Uterus (tissue), 3 donors: ENCODE measurements at regions not wholly inside any gene's neighbourhood (a gene's known extent, or its start where the extent isn't known, plus 50 kb on each side); places are given as distances from the start of the nearest gene placed in this dataset.
"Not testable (repeated sequence)": the region's sequence is repeated elsewhere in the genome, so short reads cannot be mapped to it uniquely, and the experiment has no call there.

Source experiments
- DNase-seq, 2 donors: peaks; one replicate each; pipeline ENCODE4 v3.0.0-alpha.2; 2019 to 2020
- H3K27ac ChIP-seq, 2 donors: fragments of 200-600 bp; sonication (generic); 1 replicate in 1 of 2; 2 replicates in 1 of 2; pipeline ENCODE4 v1.5.1; 2016 to 2018
- H3K27me3 ChIP-seq, 2 donors: fragments of 200-600 bp; sonication (generic); one replicate each; pipeline ENCODE4 v1.5.1; 2018 to 2019; ENCODE audit warnings: control low read depth in 1 of 2
- H3K36me3 ChIP-seq, 2 donors: fragments of 200-600 bp; sonication (generic); one replicate each; pipeline ENCODE4 v1.5.1; 2019; ENCODE audit warnings: control low read depth in 1 of 2
- H3K4me1 ChIP-seq, 2 donors: fragments of 200-600 bp; sonication (generic); one replicate each; pipeline ENCODE4 v1.5.1; 2018 to 2019; ENCODE audit warnings: control low read depth in 1 of 2
- H3K4me3 ChIP-seq, 2 donors: fragments of 200-600 bp; sonication (generic); 1 replicate in 1 of 2; 2 replicates in 1 of 2; pipeline ENCODE4 v1.5.1; 2018 to 2019; ENCODE audit warnings: mild to moderate bottlenecking in 1 of 2
- H3K9me3 ChIP-seq, 2 donors: fragments of 200-600 bp; sonication (generic); one replicate each; pipeline ENCODE4 v1.5.1; 2019; ENCODE audit warnings: control low read depth in 1 of 2
- POLR2A ChIP-seq, 2 donors: fragments of 450-650 bp; IDR thresholded peaks; one replicate each; pipeline ENCODE4 v1.6.1; 2016; ENCODE audit warnings: antibody characterized with exemption in 2 of 2, mild to moderate bottlenecking in 1 of 2, moderate library complexity in 1 of 2
- intact Hi-C: fragments of 100-400 bp; cut with DNase I; formaldehyde crosslinking; loops from one replicate; pipeline ENCODE4 v1.15.1; 2023; ENCODE audit warnings: low total_unique reads
- TF ChIP-seq, protein P1 (sequence below), 4 experiments: fragments of 200-600 bp in 2 of 4; fragments of 450-650 bp in 2 of 4; sonication (generic) in 2 of 4; IDR thresholded peaks; one replicate each; pipeline ENCODE4 v1.5.1; 2016 to 2019; ENCODE audit warnings: antibody characterized with exemption in 4 of 4, mild to moderate bottlenecking in 2 of 4, moderate library complexity in 1 of 4
- donor health status: DM: yes; HTN: yes; CAD: no.

DNA sequence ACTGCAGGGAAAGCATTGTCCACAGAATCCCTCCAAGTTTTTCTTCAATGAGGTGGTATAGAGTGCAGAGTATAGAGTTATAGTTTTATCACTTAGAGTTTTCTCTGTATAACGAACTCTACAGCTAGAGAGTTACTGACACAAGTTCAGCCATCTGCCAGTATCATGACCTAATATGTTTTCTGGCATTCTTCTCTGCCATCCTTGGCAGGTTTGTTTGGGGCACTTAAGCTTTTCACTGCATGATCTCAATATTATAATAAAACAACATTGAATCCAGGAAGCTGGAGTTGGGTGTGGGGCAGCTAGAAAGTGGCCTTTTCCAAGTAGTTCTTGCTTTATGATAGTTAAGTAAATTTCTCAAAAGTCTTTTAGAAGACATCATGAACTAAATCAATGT lies 743.5 kb upstream of the ARPP21 start:
- Histone ChIP-seq H3K9me3 (no peaks in the 10 kb centered on the region), H3K4me3 (no peak overlapping the region), H3K36me3 (no peaks in the 10 kb centered on the region), H3K27me3 (no peaks in the 10 kb centered on the region), H3K4me1 (no peaks in the 10 kb centered on the region), H3K27ac (no peak overlapping the region)
- intact Hi-C loops: no loop called here
- TF ChIP-seq, protein P1, sequence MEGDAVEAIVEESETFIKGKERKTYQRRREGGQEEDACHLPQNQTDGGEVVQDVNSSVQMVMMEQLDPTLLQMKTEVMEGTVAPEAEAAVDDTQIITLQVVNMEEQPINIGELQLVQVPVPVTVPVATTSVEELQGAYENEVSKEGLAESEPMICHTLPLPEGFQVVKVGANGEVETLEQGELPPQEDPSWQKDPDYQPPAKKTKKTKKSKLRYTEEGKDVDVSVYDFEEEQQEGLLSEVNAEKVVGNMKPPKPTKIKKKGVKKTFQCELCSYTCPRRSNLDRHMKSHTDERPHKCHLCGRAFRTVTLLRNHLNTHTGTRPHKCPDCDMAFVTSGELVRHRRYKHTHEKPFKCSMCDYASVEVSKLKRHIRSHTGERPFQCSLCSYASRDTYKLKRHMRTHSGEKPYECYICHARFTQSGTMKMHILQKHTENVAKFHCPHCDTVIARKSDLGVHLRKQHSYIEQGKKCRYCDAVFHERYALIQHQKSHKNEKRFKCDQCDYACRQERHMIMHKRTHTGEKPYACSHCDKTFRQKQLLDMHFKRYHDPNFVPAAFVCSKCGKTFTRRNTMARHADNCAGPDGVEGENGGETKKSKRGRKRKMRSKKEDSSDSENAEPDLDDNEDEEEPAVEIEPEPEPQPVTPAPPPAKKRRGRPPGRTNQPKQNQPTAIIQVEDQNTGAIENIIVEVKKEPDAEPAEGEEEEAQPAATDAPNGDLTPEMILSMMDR (IDR thresholded peaks at IDR 0.05): no peak
- TF ChIP-seq POLR2A (IDR thresholded peaks at IDR 0.05): no peak
- DNase-seq: no peak

DNA sequence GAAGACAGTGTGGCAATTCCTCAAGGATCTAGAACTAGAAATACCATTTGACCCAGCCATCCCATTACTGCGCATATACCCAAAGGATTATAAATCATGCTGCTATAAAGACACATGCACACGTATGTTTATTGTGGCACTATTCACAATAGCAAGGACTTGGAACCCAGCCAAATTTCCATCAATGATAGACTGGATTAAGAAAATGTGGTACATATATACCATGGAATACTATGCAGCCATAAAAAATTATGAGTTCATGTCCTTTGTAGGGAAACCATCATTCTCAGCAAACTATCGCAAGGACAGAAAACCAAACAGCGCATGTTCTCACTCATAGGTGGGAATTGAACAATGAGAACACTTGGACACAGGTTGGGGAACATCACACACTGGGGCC lies 729.6 kb upstream of the ARPP21 start:
- DNase-seq, intact Hi-C loops: not testable (repeated sequence)

GRCh38 chr3:34919025-34919424 lies 720.3 kb upstream of the ARPP21 start:
- Histone ChIP-seq H3K36me3 (no peaks in the 10 kb centered on the region), H3K9me3 (no peaks in the 10 kb centered on the region), H3K27me3 (no peaks in the 10 kb centered on the region), H3K4me3 (no peak overlapping the region), H3K27ac (no peak overlapping the region), H3K4me1 (no peaks in the 10 kb centered on the region)
- TF ChIP-seq, protein P1 (IDR thresholded peaks at IDR 0.05): no peak
- no peak for TF ChIP-seq POLR2A (IDR thresholded peaks at IDR 0.05)
- intact Hi-C loops: no loop called here
- DNase-seq: no peak

More for the DNA sequence above, 729.6 kb upstream of the ARPP21 start:
- not testable (repeated sequence) for H3K36me3 ChIP-seq, H3K27me3 ChIP-seq, H3K4me1 ChIP-seq, H3K27ac ChIP-seq, H3K4me3 ChIP-seq, H3K9me3 ChIP-seq

DNA sequence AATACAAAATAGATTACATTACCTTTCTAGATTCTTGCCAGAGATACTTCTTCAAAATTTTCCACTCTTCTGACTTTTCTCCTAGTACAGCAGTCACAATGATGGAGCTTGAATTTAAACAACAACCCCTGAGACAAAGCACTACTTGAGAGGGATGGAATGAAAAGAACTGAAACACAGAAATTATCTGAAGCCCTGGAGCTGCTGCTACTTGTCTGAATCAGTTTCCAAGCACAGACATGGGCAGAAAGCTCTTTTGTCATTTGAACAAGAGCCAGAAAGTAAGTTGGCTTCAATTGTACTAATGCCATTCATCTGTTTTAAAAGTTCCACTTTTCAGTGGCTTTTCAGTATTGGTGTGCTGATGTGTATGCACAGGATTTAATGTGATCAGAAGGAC lies 718.5 kb upstream of the ARPP21 start:
- Histone ChIP-seq H3K4me3 (no peak overlapping the region), H3K4me1 (no peaks in the 10 kb centered on the region), H3K27me3 (no peaks in the 10 kb centered on the region), H3K36me3 (no peaks in the 10 kb centered on the region), H3K9me3 (no peaks in the 10 kb centered on the region), H3K27ac (no peak overlapping the region)
- no peak for TF ChIP-seq POLR2A (IDR thresholded peaks at IDR 0.05)
- TF ChIP-seq, protein P1 (IDR thresholded peaks at IDR 0.05): no peak
- intact Hi-C loops: no loop called here
- no peak for DNase-seq

GRCh38 chr3:34924961-34925360 lies 714.4 kb upstream of the ARPP21 start:
- no peaks in the 10 kb centered on the region for H3K4me1 ChIP-seq
- no peaks in the 10 kb centered on the region for H3K27me3 ChIP-seq
- H3K4me3 ChIP-seq: no peak overlapping the region
- DNase-seq: no peak
- intact Hi-C loops: no loop called here
- no peaks in the 10 kb centered on the region for H3K36me3 ChIP-seq
- TF ChIP-seq POLR2A (IDR thresholded peaks at IDR 0.05): no peak
- TF ChIP-seq, protein P1 (IDR thresholded peaks at IDR 0.05): no peak
- no peaks in the 10 kb centered on the region for H3K9me3 ChIP-seq
- no peak overlapping the region for H3K27ac ChIP-seq

DNA sequence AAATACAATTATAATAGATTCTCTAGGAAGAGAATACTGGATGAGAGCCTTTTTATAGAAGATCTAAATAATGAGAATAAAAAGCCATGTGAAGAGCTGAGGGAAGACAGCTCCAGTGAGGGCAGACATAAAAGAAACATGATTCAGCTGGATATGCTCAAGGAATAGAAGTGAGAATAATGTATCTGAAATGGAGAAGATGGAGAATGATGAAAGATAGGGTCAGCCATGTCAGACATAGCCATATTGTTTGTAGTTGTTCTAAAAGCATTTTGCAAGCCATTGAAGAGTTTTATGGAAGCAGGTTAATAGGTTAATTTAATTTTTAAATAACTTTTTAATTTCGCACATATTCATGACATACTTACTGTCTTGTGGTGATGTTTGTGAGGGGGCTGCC lies 713.5 kb upstream of the ARPP21 start:
- Histone ChIP-seq H3K36me3 (no peaks in the 10 kb centered on the region), H3K27me3 (no peaks in the 10 kb centered on the region), H3K27ac (no peak overlapping the region), H3K4me1 (no peaks in the 10 kb centered on the region), H3K9me3 (no peaks in the 10 kb centered on the region), H3K4me3 (no peak overlapping the region)
- TF ChIP-seq, protein P1 (IDR thresholded peaks at IDR 0.05): no peak
- no peak for TF ChIP-seq POLR2A (IDR thresholded peaks at IDR 0.05)
- DNase-seq: no peak
- intact Hi-C loops: no loop called here
